HG02970 (cell line): ENCODE measurements at regions not wholly inside any gene's neighbourhood (a gene's known extent, or its start where the extent isn't known, plus 50 kb on each side); places are given as distances from the start of the nearest gene placed in this dataset.

Experiments used
- ATAC-seq: cut with Tn5 transposase; IDR thresholded peaks from one replicate; pipeline ENCODE4 v1.9.1; 2021; ENCODE audit warnings: mild to moderate bottlenecking, moderate library complexity, moderate number of reproducible peaks; ENCODE audit not compliant: unreplicated experiment, low FRiP score

GRCh38 chr18:68435581-68435980 is 279.3 kb downstream of the TMX3 start:
- ATAC-seq = no peak

GRCh38 chr18:68431922-68432198 is 283.0 kb downstream of the TMX3 start:
- no peak for ATAC-seq

GRCh38 chr18:68431111-68431921 is 283.6 kb downstream of the TMX3 start:
- no peak for ATAC-seq

GRCh38 chr18:68429841-68430240 is 285.1 kb downstream of the TMX3 start:
- no peak for ATAC-seq

- ATAC-seq = no peak
These were observed 285.8 kb downstream of the TMX3 start for GRCh38 chr18:68429111-68429510.

- no peak for ATAC-seq
These were observed 286.2 kb downstream of the TMX3 start for GRCh38 chr18:68428661-68429060.

GRCh38 chr18:68427951-68428401 is 286.9 kb downstream of the TMX3 start:
- no peak for ATAC-seq

- no peak for ATAC-seq
These were observed 288.1 kb downstream of the TMX3 start for GRCh38 chr18:68426731-68427315.

GRCh38 chr18:68418881-68419280 is 296.0 kb downstream of the TMX3 start:
- no peak for ATAC-seq

GRCh38 chr18:68418226-68418868 is 296.6 kb downstream of the TMX3 start:
- no peak for ATAC-seq

GRCh38 chr18:68417826-68418225 is 297.1 kb downstream of the TMX3 start:
- ATAC-seq = no peak

GRCh38 chr18:68417166-68417799 is 297.6 kb downstream of the TMX3 start:
- no peak for ATAC-seq

GRCh38 chr18:68414407-68414806 is 300.5 kb downstream of the TMX3 start:
- no peak for ATAC-seq

GRCh38 chr18:68409576-68409975 is 305.3 kb downstream of the TMX3 start:
- ATAC-seq = no peak

- no peak for ATAC-seq
These were observed 308.1 kb downstream of the TMX3 start for GRCh38 chr18:68406761-68407160.

- no peak for ATAC-seq
These were observed 312.1 kb downstream of the TMX3 start for GRCh38 chr18:68402784-68403183.

- ATAC-seq = no peak
These were observed 314.0 kb downstream of the TMX3 start for GRCh38 chr18:68400889-68401288.

- ATAC-seq = no peak
These were observed 315.2 kb downstream of the TMX3 start for GRCh38 chr18:68399721-68400120.

- ATAC-seq = no peak
These were observed 317.5 kb downstream of the TMX3 start for GRCh38 chr18:68397241-68398035.

- no peak for ATAC-seq
These were observed 320.2 kb downstream of the TMX3 start for GRCh38 chr18:68394705-68395104.

GRCh38 chr18:68391801-68392200 is 323.1 kb downstream of the TMX3 start:
- no peak for ATAC-seq
